Panc1 (cell line): ENCODE measurements at regions not wholly inside any gene's neighbourhood (a gene's known extent, or its start where the extent isn't known, plus 50 kb on each side); places are given as distances from the start of the nearest gene placed in this dataset.

Experiments
- ATAC-seq: fragments of 200-7000 bp; cut with Tn5 transposase; 2 replicates; pipeline ENCODE4 v1.9.1; 2020; ENCODE audit warnings: mild to moderate bottlenecking, moderate library complexity
- BruUV-seq: library from RNA; stranded (reverse); fragments of 400-500 nt; replicated peaks from 2 replicates; lab custom pipeline; 2021; lab: Mats Ljungman, UMichigan
- CTCF ChIA-PET: fragments of 300-600 bp; sonication (Branson Sonifier 250); formaldehyde crosslinking; loops from one replicate; lab custom pipeline; 2022; ENCODE audit warnings: antibody characterized with exemption; lab: Charles Lee
- POLR2A ChIA-PET: fragments of 300-600 bp; sonication (Branson Sonifier 250); formaldehyde crosslinking; loops from one replicate; lab custom pipeline; 2022; ENCODE audit warnings: antibody characterized with exemption; lab: Charles Lee
- DNase-seq: peaks from one replicate; pipeline ENCODE4 v3.0.0-alpha.2; 2010; ENCODE audit warnings: low read depth, low spot score
- H3K27ac ChIP-seq: 2 replicates; pipeline ENCODE4 v1.5.1; 2011; ENCODE audit warnings: mild to moderate bottlenecking, low read length, inconsistent platforms
- H3K27me3 ChIP-seq: fragments of 200-500 bp; sonication (Bioruptor generic); 2 replicates; pipeline ENCODE4 v1.6.0; 2014; ENCODE audit warnings: low read length, inconsistent platforms; ENCODE audit not compliant: control insufficient read depth, insufficient read depth
- H3K36me3 ChIP-seq: fragments of 200-500 bp; sonication (Bioruptor generic); 2 replicates; pipeline ENCODE4 v1.5.1; 2014; ENCODE audit warnings: inconsistent platforms, mild to moderate bottlenecking, low read length, moderate library complexity; ENCODE audit not compliant: control insufficient read depth, insufficient read depth
- H3K4me1 ChIP-seq: 2 replicates; pipeline ENCODE4 v1.5.1; 2011; ENCODE audit warnings: inconsistent platforms, mild to moderate bottlenecking, low read length, moderate library complexity; ENCODE audit not compliant: control insufficient read depth, insufficient read depth
- H3K4me3 ChIP-seq, 2 experiments: 2 replicates each; pipeline ENCODE4 v1.5.1; 2011 to 2012; ENCODE audit warnings: low read depth in 2 of 2, low read length in 2 of 2, mild to moderate bottlenecking in 2 of 2, inconsistent platforms in 1 of 2, moderate library complexity in 1 of 2
- H3K9me3 ChIP-seq: fragments of 200-500 bp; sonication (Bioruptor generic); 2 replicates; pipeline ENCODE4 v1.5.1; 2014; ENCODE audit warnings: low read depth, mild to moderate bottlenecking, inconsistent platforms, low read length, moderate library complexity; ENCODE audit not compliant: control insufficient read depth, insufficient read depth
- CTCF ChIP-seq: fragments of 450-650 bp; IDR thresholded peaks from 2 replicates; pipeline ENCODE4 v1.5.1; 2017; ENCODE audit warnings: mild to moderate bottlenecking
- POLR2AphosphoS5 ChIP-seq: IDR thresholded peaks from 2 replicates; pipeline ENCODE4 v1.6.1; 2012; ENCODE audit warnings: mild to moderate bottlenecking, low read depth, low read length, moderate library complexity
- REST ChIP-seq, 2 experiments: IDR thresholded peaks; 2 replicates each; pipeline ENCODE4 v1.6.1; 2011 to 2012; ENCODE audit warnings: low read depth in 2 of 2, control low read depth in 1 of 2, low read length in 1 of 2, mild to moderate bottlenecking in 1 of 2, moderate library complexity in 1 of 2; ENCODE audit not compliant: insufficient read depth in 1 of 2
- SIN3A ChIP-seq: IDR thresholded peaks from 2 replicates; pipeline ENCODE4 v1.6.1; 2012; ENCODE audit warnings: low read depth, mild to moderate bottlenecking, low read length, moderate library complexity, borderline replicate concordance; ENCODE audit not compliant: insufficient read depth
- TCF7L2 ChIP-seq: IDR thresholded peaks from 2 replicates; pipeline ENCODE4 v1.6.1; 2011; ENCODE audit warnings: mild to moderate bottlenecking, low read depth, low read length, inconsistent platforms
- in situ Hi-C: cut with HindIII; loops from 2 replicates; pipeline ENCODE4 v1.10.0; 2016; ENCODE audit warnings: low sequenced_read_pairs, low pct_unique_long_range_greater_than_20kb
- intact Hi-C: fragments of 100-400 bp; cut with micrococcal nuclease; formaldehyde crosslinking; loops from one replicate; pipeline ENCODE4 v1.10.0; 2022; ENCODE audit not compliant: unreplicated experiment

GRCh38 chr13:77377016-77377415 is 50.1 kb upstream of the MYCBP2 start:
- H3K27me3 ChIP-seq = no peaks in the 10 kb centered on the region
- H3K4me3 ChIP-seq = no peak overlapping the region
- CTCF ChIA-PET = no interaction called here
- no TSS peak for BruUV-seq
- POLR2A ChIA-PET = no interaction called here
- in situ Hi-C loops (no loop called here), intact Hi-C loops (no loop called here)
- DNase-seq (no peak), ATAC-seq (no peak)
- H3K9me3 ChIP-seq = no peaks in the 10 kb centered on the region
- TF ChIP-seq TCF7L2 (no peak), POLR2AphosphoS5 (no peak), SIN3A (no peak), REST (IDR thresholded peaks at IDR 0.05; ENCODE audit: insufficient read depth in 1 of 2, low read depth in 2 of 2, low read length in 1 of 2) (no peak), CTCF (no peak)
- H3K4me1 ChIP-seq = no peaks in the 10 kb centered on the region
- no peak overlapping the region for H3K27ac ChIP-seq
- H3K36me3 ChIP-seq = no peaks in the 10 kb centered on the region
